H54 (cell line): ENCODE measurements at regions not wholly inside any gene's neighbourhood (a gene's known extent, or its start where the extent isn't known, plus 50 kb on each side); places are given as distances from the start of the nearest gene placed in this dataset.

Experiments
- DNase-seq: peaks from one replicate; pipeline ENCODE4 v3.0.0; 2011; ENCODE audit warnings: low spot score, mixed read lengths; ENCODE audit not compliant: insufficient read length
- FAIRE-seq: peaks from 3 replicates; lab custom pipeline; 2011; peaks lifted over from hg19 to GRCh38; lab: Jason Lieb, UNC
- POLR2A ChIP-seq: IDR thresholded peaks from 2 replicates; pipeline ENCODE4 v1.6.1; 2011; ENCODE audit warnings: low read depth, mild to moderate bottlenecking, low read length

GRCh38 chr4:74610491-74610890 is 165.6 kb downstream of the AREG start:
- DNase-seq (no peak), FAIRE-seq (no peak)
- TF ChIP-seq POLR2A: no peak

GRCh38 chr4:74612837-74613236 is 167.9 kb downstream of the AREG start:
- TF ChIP-seq POLR2A: no peak
- DNase-seq (no peak), FAIRE-seq (no peak)

GRCh38 chr4:74613266-74613665 is 168.3 kb downstream of the AREG start:
- FAIRE-seq (no peak), DNase-seq (no peak)
- TF ChIP-seq POLR2A: no peak

GRCh38 chr4:74615411-74615810 is 170.5 kb downstream of the AREG start:
- DNase-seq (no peak), FAIRE-seq (no peak)
- TF ChIP-seq POLR2A: no peak

GRCh38 chr4:74618166-74618565 is 173.2 kb downstream of the AREG start:
- TF ChIP-seq POLR2A: no peak
- DNase-seq (no peak), FAIRE-seq (no peak)

GRCh38 chr4:74618659-74619058 is 173.7 kb downstream of the AREG start:
- no peak for TF ChIP-seq POLR2A
- FAIRE-seq (peak; percentile 55), DNase-seq (peak; percentile 3)

- no peak for FAIRE-seq
- TF ChIP-seq POLR2A: no peak
These were observed 174.2 kb downstream of the BTC start for GRCh38 chr4:74619931-74620702.

GRCh38 chr4:74621616-74622015 is 172.7 kb downstream of the BTC start:
- DNase-seq (no peak), FAIRE-seq (no peak)
- no peak for TF ChIP-seq POLR2A

More at GRCh38 chr4:74619931-74620702, 174.2 kb downstream of the BTC start:
- no peak for DNase-seq

GRCh38 chr4:74623041-74623440 is 171.3 kb downstream of the BTC start:
- DNase-seq: no peak
- FAIRE-seq: no peak
- TF ChIP-seq POLR2A: no peak

GRCh38 chr4:74624351-74625151 is 169.8 kb downstream of the BTC start:
- peak; percentile 7 for DNase-seq

GRCh38 chr4:74625981-74626380 is 168.3 kb downstream of the BTC start:
- no peak for TF ChIP-seq POLR2A
- DNase-seq (no peak), FAIRE-seq (no peak)

More at GRCh38 chr4:74624351-74625151, 169.8 kb downstream of the BTC start:
- peak; percentile 60 for FAIRE-seq
- no peak for TF ChIP-seq POLR2A

GRCh38 chr4:74627093-74627492 is 167.2 kb downstream of the BTC start:
- FAIRE-seq: no peak
- TF ChIP-seq POLR2A: no peak
- DNase-seq: no peak

- FAIRE-seq (no peak), DNase-seq (no peak)
- no peak for TF ChIP-seq POLR2A
These were observed 166.8 kb downstream of the BTC start for GRCh38 chr4:74627504-74627903.

- DNase-seq (no peak), FAIRE-seq (no peak)
- TF ChIP-seq POLR2A: no peak
These were observed 165.3 kb downstream of the BTC start for GRCh38 chr4:74628852-74629620.
